ENCODE measurements at regions not wholly inside any gene's neighbourhood (a gene's known extent, or its start where the extent isn't known, plus 50 kb on each side); places are given as distances from the start of the nearest gene placed in this dataset.

DNA sequence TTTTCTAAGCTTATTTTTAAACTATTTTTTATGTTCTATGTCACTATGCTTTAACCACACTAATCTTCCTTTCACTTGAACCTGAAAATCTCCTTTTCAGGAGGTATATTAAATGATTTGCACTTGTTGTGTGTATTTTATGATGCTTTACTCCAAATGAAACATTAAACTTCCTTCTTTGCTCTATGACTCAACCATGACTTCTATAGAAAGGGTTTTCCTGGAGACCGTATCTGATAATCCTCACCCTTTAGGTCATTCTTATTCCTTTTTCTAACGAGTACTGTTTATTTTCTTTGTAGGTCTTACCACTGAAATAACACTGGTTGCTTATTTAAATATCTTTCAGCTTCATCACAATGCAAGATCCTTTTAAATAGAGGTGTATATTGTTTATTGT, 1163.2 kb downstream of the PCDH18 start:
- Histone ChIP-seq H2BK5ac (ENCODE audit: low read depth, low read length, poor library complexity, severe bottlenecking) (no peak overlapping the region), H4K91ac (ENCODE audit: insufficient read depth, low read depth, low read length) (no peak overlapping the region), H3K79me1 (ENCODE audit: low read depth in 1 of 2, low read length in 2 of 2) (no peaks in the 10 kb centered on the region), H2AK9ac (replicated peaks; ENCODE audit: low read depth, low read length, poor library complexity) (no peak overlapping the region), H2BK20ac (ENCODE audit: low read depth, low read length) (no peak overlapping the region), H4K8ac (ENCODE audit: low read depth in 2 of 2, low read length in 2 of 2) (no peak overlapping the region), H3K4me1 (ENCODE audit: control insufficient read depth, insufficient read depth, low read length) (no peaks in the 10 kb centered on the region), H3K36me3 (ENCODE audit: control insufficient read depth, insufficient read depth, low read length) (no peaks in the 10 kb centered on the region), H3K4ac (ENCODE audit: low read depth, low read length) (no peak overlapping the region), H3K56ac (ENCODE audit: extremely low read depth, insufficient read depth, low read length) (no peak overlapping the region), H3K27ac (ENCODE audit: insufficient read depth, low read length) (no peak overlapping the region), H3K18ac (ENCODE audit: low read depth, low read length) (no peak overlapping the region), H3K23ac (ENCODE audit: low read depth, low read length) (no peak overlapping the region), H3K4me3 (ENCODE audit: insufficient read depth, low read depth, low read length) (no peak overlapping the region), H4K20me1 (ENCODE audit: insufficient read depth, low read length) (no peaks in the 10 kb centered on the region), H3K27me3 (ENCODE audit: control insufficient read depth, insufficient read depth, low read length) (no peaks in the 10 kb centered on the region), H2AFZ (replicated peaks; ENCODE audit: low read length, poor library complexity) (no peak overlapping the region), H2AK5ac (ENCODE audit: low read depth, low read length) (no peak overlapping the region), H2BK120ac (ENCODE audit: low read depth, low read length) (no peak overlapping the region), H3K9ac (ENCODE audit: low read depth, low read length) (no peak overlapping the region), H3K14ac (replicated peaks; ENCODE audit: low read depth, low read length) (no peak overlapping the region), H2BK15ac (ENCODE audit: low read depth, low read length) (no peak overlapping the region), H3K9me3 (ENCODE audit: control insufficient read depth, insufficient read depth, low read length) (no peaks in the 10 kb centered on the region), H3K9me1 (ENCODE audit: insufficient read depth, low read length) (no peaks in the 10 kb centered on the region), H4K5ac (ENCODE audit: low read depth, low read length) (no peak overlapping the region), H3K4me2 (ENCODE audit: low read depth, low read length) (no peak overlapping the region)
- intact Hi-C loops (cut with micrococcal nuclease) (no loop called here), in situ Hi-C loops (cut with MboI; ENCODE audit: low sequenced_read_pairs) (no loop called here), dilution Hi-C loops (cut with HindIII; ENCODE audit: low sequenced_read_pairs, unreplicated experiment) (no loop called here)
- DNase-seq = peak; percentile 26
- no CpG with 5 or more reads among the region's 2 CpGs for WGBS, 2 experiments (ENCODE audit: extremely low coverage in 2 of 2, insufficient read length in 1 of 2)
- ChIA-PET POLR2A (ENCODE audit: unreplicated experiment) (no interaction called here), CTCF (no interaction called here)
- ATAC-seq (ENCODE audit: low read depth) = no peak
- no TSS peak for BruUV-seq (replicated peaks)
- TF ChIP-seq FOS (IDR thresholded peaks at IDR 0.05; ENCODE audit: low read depth, low read length) (no peak), POLR2A (IDR thresholded peaks at IDR 0.05; ENCODE audit: low read depth, low read length) (no peak), NFE2L2 (IDR thresholded peaks at IDR 0.05; ENCODE audit: low read depth, low read length) (no peak), MAZ (IDR thresholded peaks at IDR 0.05; ENCODE audit: borderline replicate concordance, low read depth, low read length) (no peak), RCOR1 (IDR thresholded peaks at IDR 0.05; ENCODE audit: insufficient replicate concordance, low read length) (no peak), CEBPB (IDR thresholded peaks at IDR 0.05; ENCODE audit: low read depth, low read length) (no peak), MXI1 (IDR thresholded peaks at IDR 0.05; ENCODE audit: borderline replicate concordance, low read depth, low read length) (no peak), CHD1 (IDR thresholded peaks at IDR 0.05; ENCODE audit: low read depth, low read length) (no peak), CTCF (conservative IDR thresholded peaks at IDR 0.05; ENCODE audit: low read depth, low read length) (no peak), BHLHE40 (IDR thresholded peaks at IDR 0.05; ENCODE audit: low read depth, low read length) (no peak), RFX5 (IDR thresholded peaks at IDR 0.05; ENCODE audit: low read depth, low read length) (no peak), SMC3 (IDR thresholded peaks at IDR 0.05; ENCODE audit: low read depth, low read length) (no peak), MAFK (IDR thresholded peaks at IDR 0.05; ENCODE audit: low read depth, low read length) (no peak)
- TF ChIP-seq, protein P1, sequence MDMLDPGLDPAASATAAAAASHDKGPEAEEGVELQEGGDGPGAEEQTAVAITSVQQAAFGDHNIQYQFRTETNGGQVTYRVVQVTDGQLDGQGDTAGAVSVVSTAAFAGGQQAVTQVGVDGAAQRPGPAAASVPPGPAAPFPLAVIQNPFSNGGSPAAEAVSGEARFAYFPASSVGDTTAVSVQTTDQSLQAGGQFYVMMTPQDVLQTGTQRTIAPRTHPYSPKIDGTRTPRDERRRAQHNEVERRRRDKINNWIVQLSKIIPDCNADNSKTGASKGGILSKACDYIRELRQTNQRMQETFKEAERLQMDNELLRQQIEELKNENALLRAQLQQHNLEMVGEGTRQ (IDR thresholded peaks at IDR 0.05; ENCODE audit: low read depth, low read length) = no peak
- TF ChIP-seq, protein P2, sequence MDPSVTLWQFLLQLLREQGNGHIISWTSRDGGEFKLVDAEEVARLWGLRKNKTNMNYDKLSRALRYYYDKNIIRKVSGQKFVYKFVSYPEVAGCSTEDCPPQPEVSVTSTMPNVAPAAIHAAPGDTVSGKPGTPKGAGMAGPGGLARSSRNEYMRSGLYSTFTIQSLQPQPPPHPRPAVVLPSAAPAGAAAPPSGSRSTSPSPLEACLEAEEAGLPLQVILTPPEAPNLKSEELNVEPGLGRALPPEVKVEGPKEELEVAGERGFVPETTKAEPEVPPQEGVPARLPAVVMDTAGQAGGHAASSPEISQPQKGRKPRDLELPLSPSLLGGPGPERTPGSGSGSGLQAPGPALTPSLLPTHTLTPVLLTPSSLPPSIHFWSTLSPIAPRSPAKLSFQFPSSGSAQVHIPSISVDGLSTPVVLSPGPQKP (IDR thresholded peaks at IDR 0.05; ENCODE audit: borderline replicate concordance, low read depth, low read length) = no peak

Measured in IMR-90 (cell line).